H1 (cell line): ENCODE measurements at regions not wholly inside any gene's neighbourhood (a gene's known extent, or its start where the extent isn't known, plus 50 kb on each side); places are given as distances from the start of the nearest gene placed in this dataset.

Experiments used
- CBX5 ChIP-seq: fragments of 300-800, 300-1000 bp; sonication (generic); IDR thresholded peaks from 2 replicates; pipeline ENCODE4 v1.7.1; 2016; ENCODE audit warnings: antibody characterized with exemption, low read length, low read depth
- E2F6 ChIP-seq: IDR thresholded peaks from 2 replicates; pipeline ENCODE4 v1.6.1; 2012; ENCODE audit warnings: inconsistent platforms
- KDM1A ChIP-seq: fragments of 200-600, 300-600 bp; sonication (generic); IDR thresholded peaks from 2 replicates; pipeline ENCODE4 v1.7.1; 2016; ENCODE audit warnings: mild to moderate bottlenecking, low read length, borderline replicate concordance
- KDM4A ChIP-seq: IDR thresholded peaks from one replicate; pipeline ENCODE4 v1.7.1; 2012; ENCODE audit warnings: low read depth, mild to moderate bottlenecking, moderate library complexity, low read length, inconsistent platforms; ENCODE audit not compliant: severe bottlenecking
- RBBP5 ChIP-seq: IDR thresholded peaks from 2 replicates; pipeline ENCODE4 v1.7.1; 2012; ENCODE audit warnings: low read depth, mild to moderate bottlenecking, inconsistent platforms, low read length, moderate library complexity, borderline replicate concordance
- RFX5 ChIP-seq: IDR thresholded peaks from 2 replicates; pipeline ENCODE4 v1.6.1; 2011; ENCODE audit warnings: low read depth, low read length, improper control_type of control experiment, borderline replicate concordance
- TCF12 ChIP-seq: IDR thresholded peaks from 2 replicates; pipeline ENCODE4 v1.6.1; 2011; ENCODE audit warnings: low read depth, mild to moderate bottlenecking, low read length

GRCh38 chr5:120910629-120911028, 446.5 kb downstream of the PRR16 start (continued):
- TF ChIP-seq KDM1A (no peak), KDM4A (no peak), CBX5 (no peak), TCF12 (no peak), RFX5 (no peak), E2F6 (no peak), RBBP5 (no peak)
